Nephron (organoid): ENCODE measurements at regions not wholly inside any gene's neighbourhood (a gene's known extent, or its start where the extent isn't known, plus 50 kb on each side); places are given as distances from the start of the nearest gene placed in this dataset.

ENCODE experiments used
- H3K27ac Mint-ChIP-seq, 3 experiments: 2 replicates each; pipeline ENCODE4 v1.8.0; 2020; ENCODE audit warnings: mixed read lengths in 3 of 3, mild to moderate bottlenecking in 2 of 3, moderate library complexity in 1 of 3
- H3K27me3 Mint-ChIP-seq: 2 replicates; pipeline ENCODE4 v1.8.0; 2021; ENCODE audit warnings: low read depth, mild to moderate bottlenecking, moderate library complexity, mixed read lengths
- H3K36me3 Mint-ChIP-seq: 2 replicates; pipeline ENCODE4 v1.8.0; 2020; ENCODE audit warnings: low read depth, mixed read lengths
- H3K4me1 Mint-ChIP-seq: 2 replicates; pipeline ENCODE4 v1.8.0; 2020; ENCODE audit warnings: mixed read lengths
- H3K4me3 Mint-ChIP-seq, 3 experiments: 2 replicates each; pipeline ENCODE4 v1.8.0; 2020; ENCODE audit warnings: mild to moderate bottlenecking in 3 of 3, mixed read lengths in 3 of 3, moderate library complexity in 2 of 3
- H3K9me3 Mint-ChIP-seq: 2 replicates; pipeline ENCODE4 v1.8.0; 2020; ENCODE audit warnings: mixed read lengths
- TF ChIP-seq, protein P1 (sequence below), 3 experiments: fragments of 200-600 bp; sonication (generic); IDR thresholded peaks; one replicate each; pipeline ENCODE4 v1.5.0; 2021; ENCODE audit warnings: antibody characterized with exemption in 3 of 3; ENCODE audit not compliant: unreplicated experiment in 3 of 3

DNA sequence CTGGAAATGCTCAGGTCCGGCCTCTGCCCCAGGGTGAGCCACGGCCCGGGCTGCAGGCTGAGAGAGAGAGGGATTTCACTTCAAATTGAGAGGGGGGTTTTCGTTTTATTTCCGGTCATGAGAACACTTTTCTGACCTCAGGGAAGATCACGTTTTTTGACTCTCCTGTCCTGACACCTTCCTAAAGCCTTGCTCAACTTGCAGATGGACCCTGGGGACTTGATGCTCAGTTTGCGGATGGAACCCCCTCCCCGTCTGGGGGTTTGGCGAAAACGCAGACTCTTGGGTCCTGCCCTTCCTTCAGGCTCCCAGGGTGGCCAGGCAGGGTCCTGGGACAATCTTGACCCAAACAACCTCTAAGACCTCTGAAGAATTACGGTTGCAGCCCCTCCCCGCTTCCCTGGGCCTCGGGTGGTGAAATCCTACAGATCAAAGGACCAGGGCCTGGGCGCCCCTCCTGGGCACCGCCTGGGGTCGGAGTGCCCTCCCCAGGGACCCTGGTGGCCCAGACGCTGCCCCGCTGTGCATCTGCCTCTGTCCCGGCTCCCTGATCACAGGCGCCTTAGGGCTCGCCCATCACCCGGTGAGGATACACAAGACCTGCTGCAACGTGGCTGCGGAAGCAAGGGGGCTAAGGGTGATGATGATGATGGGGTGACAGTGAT, 148.2 kb downstream of the ERMARD start:
- peaks cover 12% of the 10 kb centered on the region for H3K27me3 Mint-ChIP-seq
- TF ChIP-seq, protein P1, sequence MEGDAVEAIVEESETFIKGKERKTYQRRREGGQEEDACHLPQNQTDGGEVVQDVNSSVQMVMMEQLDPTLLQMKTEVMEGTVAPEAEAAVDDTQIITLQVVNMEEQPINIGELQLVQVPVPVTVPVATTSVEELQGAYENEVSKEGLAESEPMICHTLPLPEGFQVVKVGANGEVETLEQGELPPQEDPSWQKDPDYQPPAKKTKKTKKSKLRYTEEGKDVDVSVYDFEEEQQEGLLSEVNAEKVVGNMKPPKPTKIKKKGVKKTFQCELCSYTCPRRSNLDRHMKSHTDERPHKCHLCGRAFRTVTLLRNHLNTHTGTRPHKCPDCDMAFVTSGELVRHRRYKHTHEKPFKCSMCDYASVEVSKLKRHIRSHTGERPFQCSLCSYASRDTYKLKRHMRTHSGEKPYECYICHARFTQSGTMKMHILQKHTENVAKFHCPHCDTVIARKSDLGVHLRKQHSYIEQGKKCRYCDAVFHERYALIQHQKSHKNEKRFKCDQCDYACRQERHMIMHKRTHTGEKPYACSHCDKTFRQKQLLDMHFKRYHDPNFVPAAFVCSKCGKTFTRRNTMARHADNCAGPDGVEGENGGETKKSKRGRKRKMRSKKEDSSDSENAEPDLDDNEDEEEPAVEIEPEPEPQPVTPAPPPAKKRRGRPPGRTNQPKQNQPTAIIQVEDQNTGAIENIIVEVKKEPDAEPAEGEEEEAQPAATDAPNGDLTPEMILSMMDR (IDR thresholded peaks at IDR 0.05; ENCODE audit: unreplicated experiment in 3 of 3) = no peak
- peaks cover 2% of the 10 kb centered on the region for H3K9me3 Mint-ChIP-seq
- no peak overlapping the region for H3K4me3 Mint-ChIP-seq
- no peak overlapping the region for H3K27ac Mint-ChIP-seq
- H3K36me3 Mint-ChIP-seq = no peaks in the 10 kb centered on the region
- no peaks in the 10 kb centered on the region for H3K4me1 Mint-ChIP-seq

DNA sequence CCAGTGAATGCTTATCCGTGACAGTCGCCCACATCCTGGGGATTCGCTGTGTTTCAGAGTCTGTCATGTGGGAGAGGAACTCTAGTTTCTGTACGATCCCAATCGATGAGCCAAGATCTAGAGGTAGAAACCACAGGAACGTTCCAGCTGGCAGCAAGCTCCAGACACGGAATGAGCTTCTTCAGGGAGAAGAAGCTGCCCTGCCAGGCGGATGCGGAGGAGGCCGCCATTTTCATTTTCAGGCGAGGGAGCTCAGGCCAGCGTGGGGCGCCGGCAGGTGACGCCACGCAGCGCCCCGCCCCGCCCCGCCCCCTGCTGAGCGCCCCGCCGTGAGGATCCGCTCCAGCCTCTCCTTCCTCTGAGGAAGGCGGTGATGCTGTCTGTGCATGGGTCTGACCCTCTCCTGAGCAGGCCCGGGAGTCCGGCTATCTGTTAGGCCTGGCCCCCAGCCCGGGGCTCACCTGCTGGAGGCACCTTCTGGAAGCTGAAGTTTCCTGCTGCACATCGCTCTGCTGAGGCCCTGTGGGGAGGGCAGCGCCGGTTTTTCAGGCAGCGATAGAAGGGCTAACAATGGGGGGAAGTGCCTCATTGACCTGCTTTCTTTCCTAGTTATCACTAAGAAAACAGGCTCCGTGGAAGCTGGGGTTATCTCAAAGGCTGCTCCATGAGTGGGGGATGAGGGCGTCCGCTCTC, 147.5 kb downstream of the ERMARD start:
- Mint-ChIP-seq H3K4me1 (no peaks in the 10 kb centered on the region), H3K9me3 (peaks cover 2% of the 10 kb centered on the region)

DNA sequence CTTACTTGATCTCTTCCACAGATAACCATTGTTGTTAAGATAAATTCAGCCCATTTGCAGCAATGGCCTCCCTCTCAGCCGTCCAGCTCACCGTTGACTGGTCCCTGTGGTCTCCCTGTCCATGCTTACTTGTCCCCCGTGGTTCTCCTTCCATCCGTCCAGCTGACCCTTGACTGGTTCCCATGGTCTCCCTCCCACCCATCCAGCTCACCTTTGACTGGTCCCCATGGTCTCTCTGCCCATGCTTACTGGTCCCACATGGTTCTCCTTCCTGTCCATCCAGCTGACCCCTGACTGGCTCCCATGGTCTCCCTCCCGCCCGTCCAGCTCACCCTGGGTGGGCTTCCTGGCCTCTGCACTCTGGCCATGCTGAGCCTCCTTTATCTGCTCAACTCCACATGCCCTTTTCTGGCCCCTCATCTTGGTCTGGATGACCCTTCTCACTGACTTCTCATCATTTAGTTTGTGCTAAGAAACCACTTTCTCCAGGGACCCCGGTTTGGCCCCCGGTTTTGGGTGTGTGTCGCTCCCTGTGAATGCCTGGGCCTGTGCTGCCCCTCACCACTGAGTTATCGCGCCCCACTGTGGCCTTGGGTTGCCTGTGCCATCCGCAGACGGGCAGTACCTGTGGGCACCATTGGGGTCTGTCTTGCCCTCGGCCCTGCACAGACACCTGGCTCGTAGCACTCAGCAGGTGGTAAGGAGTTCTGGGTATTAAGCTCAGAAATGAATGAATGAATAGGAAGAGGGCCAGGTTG, 146.4 kb downstream of the ERMARD start:
- TF ChIP-seq, protein P1 (IDR thresholded peaks at IDR 0.05; ENCODE audit: unreplicated experiment in 3 of 3) = no peak
- peaks cover 21% of the 10 kb centered on the region for H3K27me3 Mint-ChIP-seq

More for the DNA sequence above, 147.5 kb downstream of the ERMARD start:
- Mint-ChIP-seq H3K4me3 (no peak overlapping the region), H3K36me3 (no peaks in the 10 kb centered on the region), H3K27ac (no peak overlapping the region), H3K27me3 (peaks cover 12% of the 10 kb centered on the region)
- TF ChIP-seq, protein P1 (IDR thresholded peaks at IDR 0.05; ENCODE audit: unreplicated experiment in 3 of 3) = no peak

DNA sequence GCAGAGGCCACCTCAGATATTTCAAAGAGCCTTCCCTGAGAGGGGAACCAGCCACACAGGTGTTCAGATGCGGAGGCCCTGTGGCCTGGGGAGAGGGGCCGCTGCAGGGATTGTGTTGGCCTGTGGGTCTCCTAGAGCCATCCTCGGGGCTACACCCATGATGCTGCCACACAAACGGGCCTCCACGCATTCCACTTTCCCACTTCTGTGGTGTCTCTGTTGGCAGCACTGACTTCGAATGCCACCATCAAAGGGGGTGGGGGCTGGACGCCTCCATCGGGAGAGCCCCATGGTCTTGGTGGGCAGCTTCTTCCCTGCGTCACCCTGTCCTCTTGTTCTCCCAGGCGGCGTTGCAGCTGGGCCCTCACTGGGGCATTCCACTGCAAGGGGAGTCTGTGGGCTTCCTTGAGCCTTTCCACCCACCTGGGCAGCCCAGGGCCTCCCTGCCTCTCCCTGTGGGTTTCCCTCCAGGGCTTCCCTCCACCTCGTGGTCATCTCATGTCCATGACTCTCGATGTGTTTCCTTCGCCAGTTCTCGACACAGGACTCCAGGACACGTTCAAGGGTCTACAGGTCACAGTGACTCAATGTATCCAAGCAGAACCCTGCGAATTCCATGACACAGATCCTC, 145.5 kb downstream of the ERMARD start:
- H3K27ac Mint-ChIP-seq = no peak overlapping the region
- H3K27me3 Mint-ChIP-seq = peaks cover 18% of the 10 kb centered on the region
- TF ChIP-seq, protein P1 (IDR thresholded peaks at IDR 0.05; ENCODE audit: unreplicated experiment in 3 of 3) = no peak
- H3K4me3 Mint-ChIP-seq = no peak overlapping the region
- H3K4me1 Mint-ChIP-seq = no peaks in the 10 kb centered on the region
- no peaks in the 10 kb centered on the region for H3K36me3 Mint-ChIP-seq
- peaks cover 8% of the 10 kb centered on the region for H3K9me3 Mint-ChIP-seq

More for the DNA sequence above, 146.4 kb downstream of the ERMARD start:
- Mint-ChIP-seq H3K4me1 (no peaks in the 10 kb centered on the region), H3K36me3 (no peaks in the 10 kb centered on the region), H3K9me3 (peaks cover 8% of the 10 kb centered on the region), H3K27ac (no peak overlapping the region), H3K4me3 (no peak overlapping the region)

DNA sequence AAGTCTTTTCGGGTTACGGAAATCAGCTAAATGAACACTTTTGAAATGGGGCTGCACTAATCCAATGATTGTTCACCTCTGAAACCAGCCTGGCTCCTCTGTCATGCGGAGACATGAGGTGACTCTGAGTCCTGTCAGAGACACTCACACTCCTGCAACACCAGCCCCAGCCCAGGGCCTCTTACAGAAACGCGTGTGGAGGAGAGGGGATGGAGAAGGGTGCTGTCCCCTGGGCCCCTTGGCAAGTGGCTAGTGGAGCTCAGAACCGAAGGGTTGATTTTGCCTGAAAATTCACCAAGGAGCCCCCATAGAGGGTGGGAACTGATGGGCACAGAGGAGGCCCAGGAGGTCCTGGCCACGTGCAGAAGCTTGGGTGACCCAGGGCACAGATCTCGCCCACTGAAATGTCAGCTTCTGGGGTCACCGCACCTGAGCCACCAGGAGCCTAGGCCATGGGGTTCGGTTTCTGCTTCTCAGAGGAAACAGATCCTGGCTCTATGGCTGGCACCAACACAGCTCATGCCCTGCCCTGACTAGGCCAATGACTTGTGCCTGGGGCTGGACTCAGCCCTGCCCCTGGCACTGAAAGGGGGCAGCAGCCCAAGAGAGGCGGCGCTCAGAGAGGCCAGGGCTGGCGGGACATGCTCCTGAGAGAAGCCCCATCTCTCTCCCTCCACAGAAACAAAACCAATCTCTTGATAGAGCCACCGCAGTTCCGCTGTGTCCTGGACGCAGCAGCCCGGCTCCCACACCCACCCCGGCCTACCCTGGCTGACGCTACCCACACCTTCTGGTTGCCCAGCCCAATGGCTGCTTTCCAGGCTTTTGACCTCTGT, 144.7 kb downstream of the ERMARD start:
- Mint-ChIP-seq H3K27me3 (peaks cover 19% of the 10 kb centered on the region), H3K4me3 (no peak overlapping the region), H3K4me1 (no peaks in the 10 kb centered on the region), H3K9me3 (peaks cover 8% of the 10 kb centered on the region), H3K36me3 (no peaks in the 10 kb centered on the region), H3K27ac (no peak overlapping the region)
- TF ChIP-seq, protein P1 (IDR thresholded peaks at IDR 0.05; ENCODE audit: unreplicated experiment in 3 of 3) = no peak
